ENCODE measurements at regions not wholly inside any gene's neighbourhood (a gene's known extent, or its start where the extent isn't known, plus 50 kb on each side); places are given as distances from the start of the nearest gene placed in this dataset.

DNA sequence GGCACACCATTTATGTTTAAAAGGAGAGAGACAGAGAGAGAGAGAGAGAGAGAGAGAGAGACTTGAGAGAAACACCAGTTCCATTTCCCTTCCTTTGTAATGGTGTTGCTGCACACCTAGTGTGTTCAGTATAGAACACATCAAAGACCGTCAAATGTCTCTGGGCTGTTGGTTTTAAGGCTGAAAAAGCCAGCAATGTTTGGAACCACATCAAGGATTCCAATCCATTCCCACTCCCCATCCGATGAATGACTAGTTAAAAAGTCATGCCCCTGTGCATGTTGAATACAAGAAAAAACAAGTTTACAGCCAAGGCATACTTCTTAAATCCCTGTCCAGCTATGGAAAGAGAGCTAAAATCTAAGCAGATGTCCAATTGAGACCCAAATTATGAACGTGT, 83.0 kb upstream of the IFNE start:
- no peak for DNase-seq

DNA sequence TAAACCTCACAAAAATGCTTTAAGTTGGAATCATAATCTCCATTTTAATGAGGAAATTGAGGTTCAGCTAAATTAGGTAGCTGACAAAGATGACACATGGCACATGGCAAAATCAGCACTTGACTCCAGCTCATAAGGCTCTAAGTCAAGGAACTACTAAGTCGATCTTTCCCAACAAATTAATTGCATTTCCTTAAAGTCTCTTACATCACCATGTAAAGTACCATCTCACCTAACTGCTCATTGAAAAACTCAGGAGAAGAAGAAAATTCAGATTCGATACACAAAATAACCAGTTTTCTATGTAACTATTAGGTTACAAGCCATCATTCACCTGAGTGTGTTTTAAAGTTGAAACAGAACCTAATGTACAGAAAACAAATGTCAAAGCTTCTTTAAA, 85.8 kb upstream of the IFNE start:
- DNase-seq = no peak

DNA sequence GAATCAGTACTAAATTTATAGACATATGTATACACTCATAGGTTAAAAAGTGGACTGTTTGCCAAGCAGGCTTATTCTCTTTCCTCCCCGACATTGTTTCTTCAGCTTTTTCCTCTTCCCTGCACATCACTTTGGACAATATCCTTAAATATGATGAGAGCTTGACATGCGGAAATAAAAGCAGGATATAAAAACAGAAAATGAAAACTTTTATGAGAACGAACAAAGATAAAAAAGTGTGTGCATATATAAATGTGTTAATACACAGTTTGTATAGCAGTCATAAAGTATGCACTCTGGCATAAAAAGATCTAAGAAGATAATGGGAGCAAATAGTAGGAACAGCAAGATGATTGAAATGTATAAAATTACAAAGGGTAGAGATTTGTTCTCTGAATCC, 86.4 kb upstream of the IFNE start:
- no peak for DNase-seq

DNA sequence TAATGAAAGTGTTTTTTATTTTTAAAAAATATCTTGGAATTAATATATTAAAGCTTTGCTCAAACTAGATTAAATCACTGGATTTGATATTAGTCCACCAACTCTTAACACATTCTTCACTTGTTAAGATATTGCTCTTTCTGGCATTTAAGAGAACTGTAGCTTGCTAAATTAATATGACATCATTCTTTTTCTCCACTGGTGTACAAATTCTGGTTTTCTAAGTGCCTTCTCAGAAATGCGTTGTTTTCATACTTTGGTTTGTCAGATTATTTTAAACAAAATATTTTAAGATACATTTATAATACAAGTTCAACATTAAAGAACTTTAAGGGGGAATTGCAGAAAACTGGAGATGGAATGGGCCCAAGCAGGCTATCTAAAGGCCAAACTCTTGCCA, 87.6 kb upstream of the IFNE start:
- no peak for DNase-seq

DNA sequence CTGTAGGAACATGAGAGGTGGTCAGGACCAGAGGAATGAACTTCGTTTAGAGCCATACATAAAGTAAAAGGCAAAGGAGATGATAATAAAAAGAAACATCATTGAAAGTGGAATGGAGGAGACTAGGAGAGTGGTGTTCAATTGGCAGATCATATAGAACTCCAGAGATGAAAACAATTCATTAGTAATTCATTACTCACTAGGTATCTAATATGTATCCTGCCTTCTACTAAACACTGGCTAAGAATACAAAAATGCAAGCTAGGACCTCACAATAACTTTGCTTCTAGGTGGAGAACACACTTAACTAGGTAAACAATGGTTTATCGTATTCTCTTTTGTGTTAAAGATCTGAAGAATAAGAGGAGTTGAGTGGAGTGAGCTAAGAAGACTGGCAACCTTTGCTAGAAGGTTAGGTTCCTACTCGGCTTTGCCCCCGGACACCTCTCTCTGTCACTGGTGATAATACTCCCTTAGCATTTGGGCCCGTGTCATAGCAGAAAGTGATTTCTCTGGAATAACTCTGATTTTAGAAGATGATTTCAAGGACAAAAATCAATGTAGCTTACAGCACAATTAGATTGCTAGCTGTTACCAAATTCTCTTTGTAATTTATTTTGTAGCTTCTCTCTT, 88.6 kb upstream of the IFNE start:
- no peak for DNase-seq

DNA sequence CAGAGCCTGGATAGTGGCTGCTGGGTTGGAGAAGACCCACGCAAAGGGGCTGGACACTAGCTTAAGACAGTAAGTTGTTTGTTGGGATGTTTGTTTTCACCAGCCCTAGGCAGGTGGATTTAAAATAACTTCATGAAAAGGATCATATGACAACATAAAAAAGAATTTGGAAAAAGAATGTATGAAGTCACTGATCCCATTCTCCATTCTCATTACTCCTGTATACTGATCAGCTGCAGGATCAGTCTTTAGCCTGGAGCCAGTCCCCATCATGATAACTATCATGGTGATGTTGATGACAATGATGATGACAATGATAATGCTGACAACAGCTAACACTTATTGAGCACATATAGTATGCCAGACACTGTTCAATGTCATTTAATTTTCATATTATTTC, 92.1 kb upstream of the IFNE start:
- DNase-seq = no peak

DNA sequence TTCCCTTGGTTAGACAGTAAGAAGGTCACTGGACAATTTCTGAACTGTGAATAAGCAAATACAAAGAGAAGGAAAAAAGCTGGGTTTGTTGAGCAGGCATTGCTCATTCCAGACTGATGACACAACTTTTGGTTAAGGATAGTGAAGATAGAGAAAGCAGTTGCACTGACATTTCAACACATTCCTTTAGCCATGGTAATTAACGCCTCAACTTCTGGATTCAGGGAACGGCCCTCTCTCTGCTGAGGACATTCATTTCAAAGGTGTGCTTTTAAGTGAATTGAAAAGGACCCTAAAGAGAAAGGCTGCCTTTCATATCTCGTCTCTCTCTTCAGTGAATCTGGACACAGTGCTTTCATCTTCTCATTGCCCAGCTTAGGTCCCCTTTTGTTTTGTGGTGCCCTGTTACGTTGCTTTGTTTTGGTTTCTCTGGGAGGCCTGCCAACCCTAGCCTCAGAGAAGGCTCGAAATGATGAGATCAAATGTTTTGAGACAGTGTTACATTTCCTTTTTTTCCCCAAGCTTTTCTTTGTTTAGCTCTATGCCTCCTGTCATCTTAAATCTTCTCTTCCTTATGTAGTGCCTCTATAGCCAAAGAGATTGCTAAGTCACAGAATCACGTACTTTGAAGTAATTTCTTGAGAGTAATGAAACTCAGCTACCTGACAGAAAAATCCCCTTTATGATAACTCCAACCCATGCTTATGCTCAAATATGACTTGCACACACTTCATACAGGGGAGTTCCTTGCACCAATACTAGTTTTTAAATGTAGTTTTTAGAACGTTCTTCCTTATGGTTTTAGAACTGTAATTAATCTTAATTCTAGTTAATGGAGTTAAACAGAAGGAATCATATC, 94.4 kb upstream of the IFNE start:
- peak; percentile 40 for DNase-seq

DNA sequence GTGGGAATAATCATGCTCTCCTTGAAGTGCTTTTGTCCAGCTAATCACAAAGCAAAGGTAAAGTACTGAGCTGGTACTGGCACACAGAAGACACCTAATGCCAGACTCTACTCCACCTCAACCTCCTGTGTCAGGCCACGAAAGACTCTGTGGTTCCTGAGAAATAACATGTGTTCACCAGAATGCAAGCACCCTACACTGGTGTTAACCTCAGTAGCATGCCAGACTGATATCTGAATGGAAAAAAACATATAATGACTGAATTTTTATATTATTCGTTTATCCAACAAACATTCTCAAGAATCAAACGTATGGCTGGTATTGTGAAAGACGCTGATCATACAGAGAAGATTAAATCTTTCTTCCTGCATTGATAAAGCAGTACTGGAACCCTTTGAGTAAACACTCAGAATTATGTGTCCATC, 97.1 kb upstream of the IFNE start:
- DNase-seq = peak; percentile 54

DNA sequence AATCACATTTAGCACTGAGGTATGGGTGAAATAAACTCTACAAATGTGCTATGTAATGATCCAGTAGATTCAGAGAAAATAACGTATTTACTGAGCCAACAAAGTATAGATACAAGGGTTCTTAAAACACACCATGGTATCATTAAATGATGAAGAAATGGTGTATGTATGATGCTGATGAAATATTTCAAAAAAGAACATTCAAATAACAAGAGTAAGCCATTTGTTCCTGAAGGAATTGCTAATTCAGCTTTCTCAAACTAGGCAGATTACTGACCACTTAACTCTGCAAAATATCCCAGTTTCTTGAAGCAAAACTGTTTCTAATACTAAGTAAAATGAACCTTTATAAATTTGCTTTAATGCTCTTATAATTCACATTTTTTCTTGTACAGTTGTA, 97.6 kb upstream of the IFNE start:
- no peak for DNase-seq

DNA sequence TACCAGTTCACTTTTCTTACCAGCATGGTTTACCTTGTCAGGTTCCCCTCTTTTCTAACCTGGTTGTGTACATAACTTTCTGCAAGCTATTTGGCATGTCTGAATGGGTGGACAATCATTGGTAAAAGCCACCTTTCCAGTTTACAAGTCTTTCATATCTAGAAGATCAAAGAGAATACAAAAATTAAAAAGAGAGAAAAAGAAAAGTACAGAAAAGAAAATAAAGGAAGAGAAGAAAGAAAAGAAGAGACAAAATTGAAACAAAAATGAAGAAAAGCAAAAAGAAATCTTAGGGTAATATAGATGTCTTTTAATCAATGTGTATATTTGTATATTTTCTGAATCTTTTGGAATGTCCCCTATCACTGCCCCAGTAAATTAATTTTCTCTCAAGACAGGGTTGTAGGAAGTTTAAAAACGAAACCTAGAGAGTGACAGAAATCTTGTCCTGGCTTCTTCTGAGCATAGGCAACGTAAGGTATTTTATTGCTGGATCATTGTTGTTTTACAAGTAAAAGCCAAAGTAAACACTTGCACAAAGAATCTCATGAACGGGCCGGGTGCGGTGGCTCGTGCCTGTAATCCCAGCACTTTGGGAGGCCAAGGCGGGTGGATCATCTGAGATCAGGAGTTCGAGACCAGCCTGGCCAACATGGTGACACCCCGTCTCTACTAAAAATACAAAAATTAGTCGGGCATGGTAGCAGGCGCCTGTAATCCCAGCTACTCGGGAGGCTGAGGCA, 98.7 kb upstream of the IFNE start:
- DNase-seq = no peak

DNA sequence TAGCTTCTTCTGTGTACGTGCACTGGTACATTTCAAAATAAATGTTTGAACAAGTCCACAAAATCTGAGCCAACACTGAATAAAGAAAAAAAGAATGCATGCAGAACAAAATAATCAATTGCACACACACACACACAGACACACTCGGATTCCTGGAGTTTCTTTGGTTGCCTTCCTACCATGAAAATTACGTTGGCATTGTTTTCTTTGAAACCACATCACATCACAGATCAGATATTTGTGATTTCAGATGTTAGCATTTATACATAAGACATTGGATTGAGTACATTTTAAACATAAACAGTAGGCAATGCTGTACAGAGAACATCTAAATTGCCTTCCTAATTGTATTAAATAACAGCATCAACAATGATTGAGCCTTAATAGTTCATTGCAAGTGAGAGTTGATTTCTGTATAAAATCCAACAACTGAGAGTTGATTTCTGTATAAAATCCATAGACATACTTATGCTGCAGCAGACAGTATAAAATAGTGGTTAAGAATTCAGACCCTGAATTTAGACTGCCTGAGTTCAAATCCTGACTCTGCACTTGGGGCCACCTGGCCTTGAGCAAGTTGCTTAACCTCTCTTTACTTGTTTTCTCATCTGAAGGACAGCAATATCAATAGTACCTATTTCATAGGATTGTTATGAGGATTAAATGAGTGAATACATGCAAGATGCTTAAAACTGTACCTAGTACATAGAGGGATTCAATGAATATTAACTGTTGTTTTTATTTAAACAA, 101.7 kb upstream of the IFNE start:
- DNase-seq = no peak

DNA sequence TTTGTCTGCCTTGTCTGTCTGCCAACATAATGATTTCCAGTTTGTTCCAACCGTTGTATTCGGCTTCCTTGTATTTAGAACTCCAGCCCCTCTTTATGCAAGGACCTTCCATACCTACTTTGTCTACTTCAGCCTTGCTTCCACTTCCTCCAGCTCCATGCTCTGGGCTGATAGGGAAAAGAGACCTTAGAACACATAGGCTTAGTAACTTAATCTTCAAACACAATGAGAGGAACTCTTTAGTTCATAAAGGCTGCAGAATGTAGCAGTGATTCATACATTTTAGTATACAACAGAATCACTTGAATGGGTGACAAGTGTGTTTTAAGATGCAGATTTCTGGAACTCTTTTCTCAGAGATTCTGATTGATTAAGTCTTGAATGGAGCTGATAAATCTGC, 102.8 kb upstream of the IFNE start:
- DNase-seq = no peak

DNA sequence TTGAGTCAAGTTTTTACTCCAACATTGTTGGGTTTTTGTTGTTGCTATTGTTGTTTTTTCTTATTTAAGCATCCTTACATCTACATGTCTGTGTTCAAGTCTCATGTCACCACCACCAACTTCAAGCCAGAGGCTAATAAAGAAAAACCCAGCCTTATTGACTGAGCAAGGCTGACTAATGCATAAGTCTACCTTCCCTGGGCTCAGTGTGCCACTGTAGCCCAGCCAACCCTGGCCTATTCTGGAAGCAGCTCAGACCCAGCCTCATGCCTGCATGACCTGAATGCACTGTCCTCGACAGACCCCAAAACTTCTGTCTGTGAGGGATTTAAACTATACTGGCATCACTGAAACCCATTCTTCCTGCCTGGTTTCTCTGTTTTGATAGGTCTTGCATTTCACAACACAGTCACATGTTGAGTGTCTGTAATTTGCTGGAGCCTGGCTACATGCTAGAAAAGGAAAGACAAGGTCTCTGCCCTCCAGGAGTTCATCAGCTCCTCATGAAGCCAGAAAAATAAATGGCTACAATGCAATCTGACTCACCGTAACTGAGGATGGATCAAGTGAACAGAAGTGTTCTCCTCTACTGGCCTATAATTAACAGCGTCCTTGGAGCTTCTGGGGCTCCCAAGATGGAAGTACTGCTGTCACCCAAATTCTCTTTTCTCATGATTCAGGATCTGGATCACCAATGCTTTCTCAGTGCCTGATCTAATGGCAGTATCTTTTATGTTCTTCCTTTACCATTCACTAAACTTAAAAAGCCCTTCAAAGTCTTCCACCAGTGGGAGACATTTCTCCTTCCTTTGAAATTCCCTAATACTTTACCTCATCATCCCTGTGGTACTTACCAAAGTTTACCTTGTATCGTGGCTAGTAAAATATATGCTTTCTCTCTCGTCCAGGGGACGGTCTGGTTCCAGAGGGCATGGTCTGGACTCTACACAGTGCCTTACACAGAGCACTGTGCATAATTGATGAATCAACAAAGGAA, 103.9 kb upstream of the IFNE start:
- DNase-seq = no peak

DNA sequence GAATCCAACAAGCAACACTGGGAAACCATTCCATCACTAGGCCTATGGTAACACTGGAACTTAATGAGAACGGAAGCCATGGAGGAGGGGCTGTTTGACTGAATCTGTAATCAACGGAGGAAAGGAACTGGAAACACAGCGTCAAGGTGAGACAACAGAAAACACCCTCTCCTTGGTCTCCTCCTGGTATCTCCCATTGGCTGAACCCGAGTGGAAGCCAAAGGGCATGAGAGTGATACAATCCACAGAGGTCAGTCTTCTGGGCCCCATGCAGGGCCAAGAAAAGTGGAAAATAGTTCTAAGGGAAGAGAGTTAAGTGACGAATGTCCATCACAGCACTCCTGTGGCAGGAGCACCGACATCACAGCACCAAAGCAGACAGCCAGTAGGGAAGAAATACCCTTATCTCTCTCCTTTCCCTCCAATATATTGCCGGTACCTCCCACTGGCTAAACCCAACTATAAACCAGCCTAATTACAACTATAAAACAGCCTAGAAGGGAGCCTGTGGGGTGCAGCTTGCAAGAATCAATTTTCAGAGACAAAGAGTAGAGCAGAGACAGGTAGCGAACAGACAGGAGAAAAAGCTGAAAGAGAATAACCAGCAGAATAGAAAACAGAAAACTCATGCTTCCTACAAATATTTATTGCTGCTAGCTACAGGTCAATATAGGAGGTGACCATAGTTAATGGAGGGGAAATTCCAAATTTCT, 107.4 kb upstream of the IFNE start:
- DNase-seq = no peak

DNA sequence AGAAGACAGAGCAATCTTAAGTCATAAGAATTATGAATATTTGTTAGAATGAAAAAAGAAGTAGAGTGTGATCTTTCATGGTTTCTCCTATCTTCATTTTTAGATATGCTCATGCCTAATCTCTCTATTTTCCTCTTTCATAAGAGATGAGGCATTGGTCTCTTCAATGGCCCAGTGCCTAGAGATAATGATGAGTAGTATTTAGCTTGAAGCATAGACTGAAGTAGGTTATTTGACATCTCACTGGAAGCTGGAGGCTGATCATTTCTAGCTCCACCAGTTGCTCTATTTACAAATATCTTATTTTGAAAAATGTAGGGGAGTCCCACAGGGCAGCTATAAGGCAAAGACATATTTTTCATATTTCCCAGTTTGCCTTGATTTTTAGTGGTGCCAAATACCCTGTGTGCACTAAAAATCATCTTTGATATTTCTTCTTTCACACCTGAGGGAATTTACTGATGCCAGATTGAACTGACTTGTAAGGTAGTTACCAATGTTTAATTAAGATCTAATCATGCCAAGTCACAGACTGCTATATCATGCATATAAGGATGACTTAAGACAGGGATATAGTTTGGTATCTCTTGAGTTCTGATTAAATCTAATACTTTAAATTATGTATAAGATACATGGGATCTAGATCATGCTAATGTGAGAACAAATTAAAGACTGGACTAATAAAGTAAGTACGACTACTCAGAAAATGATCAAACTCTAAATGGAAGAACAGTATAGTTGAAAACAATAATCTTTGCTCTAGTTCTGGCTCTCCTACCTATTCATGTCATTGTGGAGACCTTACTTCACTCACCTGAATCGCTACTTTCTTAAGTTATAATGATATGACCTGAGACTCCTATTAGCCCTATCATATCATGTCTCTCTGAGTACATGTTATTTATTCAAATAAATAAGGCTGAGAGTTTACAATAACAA, 108.2 kb upstream of the IFNE start:
- DNase-seq = no peak

DNA sequence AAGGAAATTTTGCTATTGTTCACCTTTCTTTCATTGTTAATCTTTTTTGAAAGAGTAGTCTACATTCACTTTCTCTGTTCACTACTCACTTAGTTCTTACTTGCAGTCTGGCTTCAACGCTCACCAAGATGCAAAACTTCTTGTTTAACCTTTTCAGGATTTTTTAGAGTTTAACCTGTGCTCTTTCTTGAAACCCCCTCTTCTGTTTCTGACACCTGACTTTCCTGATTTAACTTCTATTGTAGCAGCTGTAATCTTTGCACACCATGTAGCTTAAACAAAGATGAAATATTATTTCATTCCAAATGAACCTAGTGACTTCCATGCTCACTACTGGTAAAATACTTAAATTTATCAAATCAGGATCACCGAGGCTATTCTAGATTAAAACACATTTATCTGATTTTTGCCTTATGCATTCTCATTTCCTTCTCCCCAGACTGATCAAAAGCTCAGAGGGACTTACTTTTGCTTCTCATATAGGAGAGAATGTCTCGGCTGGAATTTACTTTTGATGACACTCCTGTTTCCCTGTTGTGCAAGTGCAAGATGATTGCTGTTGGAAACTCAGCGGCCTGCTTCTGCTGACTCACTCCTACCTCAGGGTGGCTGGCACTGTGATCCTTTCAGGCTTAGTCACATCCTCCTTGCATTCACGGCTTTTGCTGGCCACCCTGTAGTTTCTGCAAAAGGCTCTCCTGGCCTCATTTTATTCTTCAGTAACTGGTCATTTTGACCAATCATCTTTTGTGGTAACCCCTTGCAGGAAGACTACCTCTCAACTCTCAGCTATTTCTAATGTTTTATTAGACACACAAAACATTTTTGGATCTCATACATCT, 109.3 kb upstream of the IFNE start:
- DNase-seq = no peak

DNA sequence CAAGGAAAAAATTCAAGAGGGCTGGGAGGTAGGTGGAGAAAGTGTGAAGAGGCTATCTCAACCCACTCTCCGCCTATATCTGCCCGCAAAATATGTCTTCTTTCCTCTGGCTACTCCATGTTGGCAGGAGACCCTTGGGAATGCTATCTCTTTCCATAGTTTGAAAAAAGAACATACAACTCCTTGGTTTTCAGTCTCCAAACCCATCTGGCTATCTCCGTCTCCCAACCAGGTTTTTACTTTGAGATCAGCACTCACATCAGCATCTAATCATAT, 109.9 kb upstream of the IFNE start:
- DNase-seq = no peak

DNA sequence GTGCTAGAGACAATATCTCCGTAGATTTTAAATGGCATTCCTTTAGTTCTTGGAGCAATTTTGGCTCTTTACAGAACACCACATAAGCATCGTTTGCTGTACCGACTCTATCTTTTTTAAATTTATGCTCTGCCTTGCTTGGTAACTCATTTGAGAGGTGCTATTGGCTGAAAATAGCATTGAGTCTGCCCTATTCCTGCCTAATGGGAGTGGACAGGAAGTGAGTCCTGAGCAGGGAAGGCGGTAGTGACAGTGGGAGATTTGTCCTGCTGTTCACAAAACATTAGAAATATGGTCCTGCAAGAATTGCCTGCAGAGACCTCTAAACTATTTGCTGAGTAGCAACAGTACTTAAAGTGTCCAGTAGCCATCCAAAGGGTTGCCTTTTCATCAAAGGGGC, 115.2 kb upstream of the IFNE start:
- no peak for DNase-seq

DNA sequence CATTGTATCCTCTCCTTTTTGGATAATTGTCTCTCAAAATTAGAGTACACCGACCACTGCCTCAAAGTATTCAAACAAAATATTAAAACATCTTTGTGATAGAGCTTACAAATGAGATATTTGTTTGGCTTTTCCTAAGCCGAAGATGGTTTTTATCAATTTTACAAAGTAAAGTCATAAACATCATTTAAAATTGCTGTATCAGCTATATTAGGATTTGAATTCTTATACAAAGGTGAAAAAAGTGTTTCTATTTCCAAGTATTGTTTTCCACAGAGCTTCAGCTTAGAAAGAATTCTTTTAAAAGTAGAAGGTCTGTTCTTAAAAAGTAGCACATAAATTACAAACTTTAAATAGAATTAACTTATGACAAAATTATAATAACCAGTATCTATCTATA, 116.6 kb upstream of the IFNE start:
- no peak for DNase-seq
